Effector memory CD8-positive, alpha-beta T cell (primary cell): ENCODE measurements at regions not wholly inside any gene's neighbourhood (a gene's known extent, or its start where the extent isn't known, plus 50 kb on each side); places are given as distances from the start of the nearest gene placed in this dataset.
"Not testable (repeated sequence)": the region's sequence is repeated elsewhere in the genome, so short reads cannot be mapped to it uniquely, and the experiment has no call there.

ENCODE experiments used
- ATAC-seq: fragments of 150-1000 bp; cut with Tn5 transposase; replicated peaks from 2 replicates; pipeline ENCODE4 v1.10.0; 2021; ENCODE audit warnings: mild to moderate bottlenecking, moderate library complexity
- DNase-seq, 3 experiments: peaks; one replicate each; pipeline ENCODE4 v3.0.0; 2021
- H3K27ac Mint-ChIP-seq, 2 donors: one replicate each; pipeline ENCODE4 v1.8.0; 2022; ENCODE audit warnings: mild to moderate bottlenecking in 2 of 2, mixed read lengths in 2 of 2, moderate library complexity in 2 of 2
- H3K27me3 Mint-ChIP-seq, 2 donors: one replicate each; pipeline ENCODE4 v1.8.0; 2022; ENCODE audit warnings: mixed read lengths in 2 of 2
- H3K36me3 Mint-ChIP-seq: one replicate; pipeline ENCODE4 v1.8.0; 2022; ENCODE audit warnings: mild to moderate bottlenecking, moderate library complexity, mixed read lengths; ENCODE audit not compliant: insufficient read depth
- H3K4me1 Mint-ChIP-seq, 2 donors: one replicate each; pipeline ENCODE4 v1.8.0; 2022; ENCODE audit warnings: low read depth in 2 of 2, mixed read lengths in 2 of 2
- H3K4me3 Mint-ChIP-seq, 2 donors: one replicate each; pipeline ENCODE4 v1.8.0; 2022; ENCODE audit warnings: mild to moderate bottlenecking in 2 of 2, mixed read lengths in 2 of 2, moderate library complexity in 2 of 2
- H3K9me3 Mint-ChIP-seq, 2 donors: one replicate each; pipeline ENCODE4 v1.8.0; 2022; ENCODE audit warnings: mixed read lengths in 2 of 2

- not testable (repeated sequence) for H3K9me3 Mint-ChIP-seq, H3K4me1 Mint-ChIP-seq, ATAC-seq, H3K4me3 Mint-ChIP-seq, H3K27me3 Mint-ChIP-seq, H3K36me3 Mint-ChIP-seq, DNase-seq, H3K27ac Mint-ChIP-seq
Measured at GRCh38 chr15:30729880-30730590, 104.1 kb downstream of the ARHGAP11B start.

DNA sequence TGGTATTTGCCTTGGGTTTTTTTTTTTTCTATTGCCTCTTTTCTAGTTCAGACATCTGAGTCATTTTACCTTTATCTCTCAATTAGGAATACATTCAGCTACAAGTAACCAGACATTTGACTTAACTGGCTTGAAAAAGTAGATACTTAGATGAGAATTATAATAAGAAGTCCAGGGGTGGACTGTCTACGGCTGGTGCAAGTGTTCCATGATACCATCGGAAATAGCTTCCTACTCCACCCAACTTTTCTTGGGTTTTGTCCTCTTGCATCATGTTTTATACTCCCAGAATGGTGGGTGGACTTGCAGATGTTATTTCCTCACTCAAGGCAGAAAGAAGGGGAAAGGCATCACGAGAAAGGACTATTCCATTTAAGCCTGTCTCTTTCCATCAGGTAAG lies 104.7 kb downstream of the ARHGAP11B start:
- not testable (repeated sequence) for H3K9me3 Mint-ChIP-seq, H3K36me3 Mint-ChIP-seq, DNase-seq, ATAC-seq, H3K4me3 Mint-ChIP-seq, H3K4me1 Mint-ChIP-seq, H3K27ac Mint-ChIP-seq, H3K27me3 Mint-ChIP-seq

DNA sequence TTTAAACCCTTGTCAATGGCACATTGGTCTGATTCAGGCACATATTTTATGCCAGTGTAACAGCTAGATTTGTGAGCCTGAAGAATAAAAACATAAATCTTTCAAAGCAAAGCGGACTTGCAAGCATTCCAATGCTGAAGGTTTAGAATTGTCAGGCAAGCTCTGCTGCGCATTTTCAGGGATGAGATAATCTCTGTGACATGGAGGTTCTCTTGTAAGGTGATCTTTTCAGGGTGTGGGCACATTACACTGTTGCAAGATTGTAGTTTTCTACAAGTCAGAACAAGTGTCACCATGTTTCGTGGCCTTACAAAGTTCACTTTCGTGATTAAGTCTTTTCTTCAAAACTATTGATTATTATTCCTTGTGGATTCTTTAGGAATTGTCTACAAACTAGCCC lies 106.2 kb downstream of the ARHGAP11B start:
- H3K4me1 Mint-ChIP-seq, ATAC-seq, H3K36me3 Mint-ChIP-seq, DNase-seq, H3K9me3 Mint-ChIP-seq, H3K4me3 Mint-ChIP-seq, H3K27me3 Mint-ChIP-seq, H3K27ac Mint-ChIP-seq: not testable (repeated sequence)

GRCh38 chr15:30735884-30736564 lies 110.1 kb downstream of the ARHGAP11B start:
- H3K27me3 Mint-ChIP-seq, H3K27ac Mint-ChIP-seq, DNase-seq, H3K4me3 Mint-ChIP-seq, H3K9me3 Mint-ChIP-seq, ATAC-seq, H3K4me1 Mint-ChIP-seq, H3K36me3 Mint-ChIP-seq: not testable (repeated sequence)

GRCh38 chr15:30742796-30743195 lies 116.9 kb downstream of the ARHGAP11B start:
- H3K4me1 Mint-ChIP-seq, H3K27me3 Mint-ChIP-seq, DNase-seq, H3K9me3 Mint-ChIP-seq, ATAC-seq, H3K27ac Mint-ChIP-seq, H3K4me3 Mint-ChIP-seq, H3K36me3 Mint-ChIP-seq: not testable (repeated sequence)

DNA sequence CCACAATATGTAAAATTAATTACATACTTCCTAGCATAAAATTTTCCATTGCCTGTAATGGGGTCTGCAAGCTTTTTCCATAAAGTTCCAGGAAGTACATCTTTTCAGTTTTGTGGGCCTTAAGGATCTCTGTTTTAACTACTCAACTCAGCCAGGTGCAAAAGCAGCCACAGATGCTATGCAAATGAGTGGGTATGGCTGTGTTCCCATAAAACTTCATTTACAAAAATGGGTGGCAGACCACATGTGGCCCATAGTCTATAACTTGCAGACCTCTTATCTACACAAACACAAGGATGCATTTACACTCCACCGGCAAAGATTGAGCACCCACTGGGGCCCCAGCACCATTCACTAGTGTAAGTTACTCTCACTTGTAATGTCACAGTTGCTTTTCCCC lies 123.1 kb downstream of the ARHGAP11B start:
- not testable (repeated sequence) for H3K9me3 Mint-ChIP-seq, ATAC-seq, DNase-seq, H3K27me3 Mint-ChIP-seq, H3K4me3 Mint-ChIP-seq, H3K36me3 Mint-ChIP-seq, H3K4me1 Mint-ChIP-seq, H3K27ac Mint-ChIP-seq

GRCh38 chr15:30755036-30755687 lies 129.2 kb downstream of the ARHGAP11B start:
- H3K36me3 Mint-ChIP-seq, H3K9me3 Mint-ChIP-seq, H3K4me1 Mint-ChIP-seq, H3K4me3 Mint-ChIP-seq, H3K27ac Mint-ChIP-seq, H3K27me3 Mint-ChIP-seq: not testable (repeated sequence)
- DNase-seq (peak; percentile 54 to 57 (median 55)), ATAC-seq (peak; percentile 65)

- not testable (repeated sequence) for ATAC-seq, DNase-seq, H3K27me3 Mint-ChIP-seq, H3K27ac Mint-ChIP-seq, H3K9me3 Mint-ChIP-seq, H3K4me3 Mint-ChIP-seq, H3K4me1 Mint-ChIP-seq, H3K36me3 Mint-ChIP-seq
Measured at GRCh38 chr15:30760633-30761032, 134.7 kb downstream of the ARHGAP11B start.

DNA sequence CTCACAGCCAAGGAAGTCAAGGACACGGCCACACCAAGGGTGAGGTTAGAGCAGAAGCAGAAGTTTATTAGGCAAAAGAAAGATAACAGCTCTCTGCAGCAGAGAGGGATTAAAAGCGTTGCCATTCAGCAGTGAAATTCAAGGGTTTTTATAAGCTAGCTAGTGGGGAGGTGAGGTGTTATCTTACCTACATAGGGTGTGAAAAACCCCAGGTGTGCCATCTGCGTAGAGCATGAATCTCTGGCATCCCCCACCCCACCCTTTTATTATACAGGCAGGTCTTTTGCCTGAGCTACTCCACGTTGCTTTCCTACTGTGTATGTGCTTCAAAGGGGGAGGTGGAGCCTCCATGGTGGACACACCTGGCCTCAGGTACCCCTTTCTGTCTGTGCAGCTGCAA lies 135.4 kb downstream of the ARHGAP11B start:
- not testable (repeated sequence) for H3K27me3 Mint-ChIP-seq, ATAC-seq, H3K27ac Mint-ChIP-seq, H3K9me3 Mint-ChIP-seq, DNase-seq, H3K4me1 Mint-ChIP-seq, H3K36me3 Mint-ChIP-seq, H3K4me3 Mint-ChIP-seq

DNA sequence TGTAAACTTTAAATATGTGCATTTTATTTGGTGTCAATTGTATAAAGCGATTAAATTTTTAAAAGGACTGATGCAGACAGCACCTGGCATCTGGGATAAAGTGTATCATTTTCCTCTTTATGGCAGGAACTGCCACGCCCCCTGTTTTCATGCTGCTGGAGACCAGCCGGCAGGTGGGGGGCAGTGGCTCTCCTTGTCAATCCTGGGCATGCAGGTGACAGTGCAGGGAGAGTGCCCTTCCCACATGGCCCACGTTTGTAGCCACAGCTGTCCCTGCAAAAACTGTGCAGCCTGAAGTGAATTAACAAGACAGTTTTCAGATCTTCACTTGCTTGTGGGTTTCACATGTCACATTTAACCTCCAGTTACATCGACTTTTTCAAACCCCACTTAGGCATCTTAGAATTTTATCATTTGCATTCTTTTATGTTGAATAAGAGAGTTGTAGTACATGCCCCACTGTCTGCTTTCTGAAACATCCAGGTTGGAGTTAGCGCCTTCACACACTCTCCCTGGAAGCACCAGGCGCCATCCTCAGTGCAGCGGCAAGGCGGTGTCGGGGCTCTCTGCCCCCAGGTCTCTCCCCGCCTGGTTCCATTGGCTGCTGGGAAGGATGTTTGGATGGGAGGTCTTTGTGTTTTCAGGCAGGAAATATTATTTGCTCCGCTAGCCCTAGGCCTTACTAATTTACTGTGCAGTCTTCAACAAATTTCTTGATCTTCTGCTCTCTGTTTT lies 134.2 kb upstream of the FAN1 start:
- H3K9me3 Mint-ChIP-seq, H3K4me3 Mint-ChIP-seq, H3K27ac Mint-ChIP-seq, DNase-seq, H3K27me3 Mint-ChIP-seq, ATAC-seq, H3K36me3 Mint-ChIP-seq, H3K4me1 Mint-ChIP-seq: not testable (repeated sequence)

- H3K4me1 Mint-ChIP-seq, result no peaks in the 10 kb centered on the region
- no peaks in the 10 kb centered on the region for H3K9me3 Mint-ChIP-seq
- DNase-seq, result no peak
- peak overlapping the region in 1 of 2 donors; percentile 27 for H3K27ac Mint-ChIP-seq
- no peak for ATAC-seq
- no peak overlapping the region for H3K4me3 Mint-ChIP-seq
- no peaks in the 10 kb centered on the region for H3K27me3 Mint-ChIP-seq
- no peaks in the 10 kb centered on the region for H3K36me3 Mint-ChIP-seq
Measured at GRCh38 chr15:30770759-30771158, 133.0 kb upstream of the FAN1 start.

DNA sequence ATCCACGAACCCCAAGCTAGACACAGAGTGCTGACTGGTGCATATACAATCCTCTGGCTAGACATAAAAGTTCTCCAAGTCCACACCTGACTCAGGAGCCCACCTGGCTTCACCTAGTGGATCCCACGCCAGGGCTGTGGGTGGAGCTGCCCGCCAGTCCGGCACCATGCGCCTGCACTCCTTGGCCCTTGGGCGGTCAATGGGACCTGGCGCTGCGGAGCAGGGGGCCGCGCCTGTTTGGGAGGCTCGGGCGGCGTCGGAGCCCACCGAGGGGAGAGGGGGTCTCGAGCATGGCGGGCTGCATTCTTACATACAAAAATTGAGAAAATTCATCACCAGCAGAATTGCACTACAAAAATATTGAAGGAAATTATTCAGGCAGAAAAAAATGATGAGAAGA lies 120.7 kb upstream of the FAN1 start:
- DNase-seq (no peak), ATAC-seq (no peak)
- no peaks in the 10 kb centered on the region for H3K4me1 Mint-ChIP-seq
- peaks cover 6 to 8% of the 10 kb centered on the region in 2 donors for H3K27me3 Mint-ChIP-seq
- no peak overlapping the region for H3K27ac Mint-ChIP-seq
- peaks cover 0 to 4% of the 10 kb centered on the region in 2 donors for H3K9me3 Mint-ChIP-seq
- H3K36me3 Mint-ChIP-seq, result no peaks in the 10 kb centered on the region
- H3K4me3 Mint-ChIP-seq, result no peak overlapping the region

GRCh38 chr15:30788595-30788994 lies 115.1 kb upstream of the FAN1 start:
- no peak for ATAC-seq
- H3K36me3 Mint-ChIP-seq, result no peaks in the 10 kb centered on the region
- no peak for DNase-seq
- no peaks in the 10 kb centered on the region for H3K4me1 Mint-ChIP-seq
- no peak overlapping the region for H3K4me3 Mint-ChIP-seq
- no peaks in the 10 kb centered on the region for H3K9me3 Mint-ChIP-seq
- H3K27me3 Mint-ChIP-seq, result peaks cover 26 to 33% of the 10 kb centered on the region in 2 donors
- no peak overlapping the region for H3K27ac Mint-ChIP-seq
